ENCODE measurements at regions not wholly inside any gene's neighbourhood (a gene's known extent, or its start where the extent isn't known, plus 50 kb on each side); places are given as distances from the start of the nearest gene placed in this dataset.

DNA sequence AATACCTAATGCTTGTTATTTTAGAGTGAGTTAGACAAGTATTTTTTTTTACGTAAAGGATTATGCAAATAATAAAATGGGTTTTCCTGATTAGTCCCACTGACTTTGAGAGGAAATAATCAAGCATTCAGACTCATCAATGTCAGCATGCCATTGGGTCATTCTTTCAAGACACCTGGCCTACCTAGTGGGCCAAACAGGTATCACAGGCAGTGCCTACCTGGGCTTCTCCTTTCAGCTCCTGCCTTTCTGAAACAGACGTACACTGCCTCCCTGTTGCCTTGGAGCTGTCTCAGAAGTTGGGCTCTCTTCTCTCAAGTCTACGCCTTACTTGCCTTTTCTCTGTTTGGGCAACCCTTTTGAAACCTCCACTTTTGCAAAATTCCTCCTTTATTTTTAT lies 545.6 kb downstream of the SNAPC1 start:
- DNase-seq = no peak

GRCh38 chr14:62308316-62308715 lies 546.1 kb downstream of the SNAPC1 start:
- no peak for DNase-seq

DNA sequence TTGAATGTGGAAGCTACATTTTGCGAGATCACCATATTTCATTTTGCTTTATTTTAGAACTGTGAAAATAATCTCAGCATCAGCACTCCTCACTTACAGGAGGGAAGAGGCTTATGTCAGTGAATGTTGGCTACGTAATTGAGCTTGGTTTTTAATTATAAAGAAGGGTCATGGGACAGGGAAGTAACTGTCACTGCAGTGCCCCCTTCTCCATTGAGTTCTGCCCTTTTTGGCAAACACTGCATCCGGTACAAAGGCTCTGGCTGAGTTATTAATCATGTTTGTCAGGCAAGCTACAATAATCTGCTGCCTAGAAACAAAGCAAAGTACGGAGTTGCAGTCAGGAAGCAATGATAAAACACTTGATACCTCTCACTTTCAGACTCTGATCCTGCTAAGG lies 546.7 kb downstream of the SNAPC1 start:
- DNase-seq = no peak

GRCh38 chr14:62313212-62313611 lies 551.0 kb downstream of the SNAPC1 start:
- no peak for DNase-seq

DNA sequence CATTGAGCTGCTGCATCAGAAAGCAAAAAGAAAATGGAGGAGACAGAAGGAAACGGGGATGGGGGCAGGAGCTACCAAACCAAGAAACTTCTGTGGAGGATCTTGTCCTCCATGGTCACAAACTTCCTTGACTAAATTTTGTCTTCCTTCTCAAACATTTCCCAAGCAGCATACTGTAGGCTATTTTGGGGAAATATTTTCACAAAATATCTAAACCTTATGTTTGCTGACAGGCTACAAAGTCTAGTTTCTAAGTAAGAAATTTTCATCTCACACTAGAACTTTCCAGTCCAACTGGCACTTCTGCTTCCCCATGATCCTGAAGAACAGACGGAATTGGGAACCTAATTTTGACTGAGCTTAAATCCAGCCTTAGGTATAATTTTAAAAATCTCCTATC lies 552.0 kb downstream of the SNAPC1 start:
- DNase-seq = no peak

GRCh38 chr14:62314871-62315270 lies 552.7 kb downstream of the SNAPC1 start:
- no peak for DNase-seq

GRCh38 chr14:62315631-62316030 lies 553.4 kb downstream of the SNAPC1 start:
- DNase-seq = no peak

DNA sequence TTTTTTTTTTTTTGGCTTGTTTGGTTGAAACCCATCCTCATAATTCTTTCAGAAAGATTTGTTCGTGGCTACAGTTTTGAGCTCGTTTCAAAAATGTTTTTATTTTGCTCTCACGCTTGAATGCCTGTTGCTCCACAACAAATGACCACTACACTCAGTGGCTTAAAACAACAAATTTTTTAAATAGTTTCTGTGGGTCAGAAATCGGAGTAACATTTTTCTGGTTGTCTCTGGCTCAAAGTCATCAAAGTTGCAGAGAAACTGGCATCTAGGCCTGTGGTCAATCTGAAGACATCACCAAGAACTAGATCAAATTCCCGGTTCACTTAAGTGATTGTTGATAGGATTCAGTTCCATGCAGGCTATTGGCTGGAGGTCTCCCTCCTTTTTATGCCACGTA lies 560.0 kb downstream of the SNAPC1 start:
- DNase-seq = no peak

- DNase-seq = no peak
These were observed 567.2 kb downstream of the SNAPC1 start for GRCh38 chr14:62329427-62329826.

DNA sequence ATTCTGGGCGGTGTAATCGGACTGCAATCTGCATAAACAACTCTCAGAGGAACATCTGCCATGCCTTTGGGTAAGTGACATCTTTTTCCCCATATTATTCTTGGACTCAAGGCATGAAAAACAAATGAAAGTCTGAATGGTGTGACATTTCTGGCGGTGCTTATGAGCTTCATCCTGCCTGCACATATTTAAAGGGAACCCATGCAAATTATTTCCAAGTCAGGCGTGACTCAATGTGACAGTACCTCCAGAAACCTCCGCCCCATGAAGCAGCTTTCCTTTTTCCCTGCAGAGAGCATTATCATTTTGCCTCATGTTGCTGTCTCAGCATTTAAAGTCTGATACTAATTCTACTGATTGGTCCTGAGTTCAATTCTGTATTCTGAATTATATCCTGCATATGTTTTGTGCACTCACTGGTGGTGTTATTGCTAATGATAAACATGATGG lies 585.4 kb downstream of the SNAPC1 start:
- DNase-seq = no peak

DNA sequence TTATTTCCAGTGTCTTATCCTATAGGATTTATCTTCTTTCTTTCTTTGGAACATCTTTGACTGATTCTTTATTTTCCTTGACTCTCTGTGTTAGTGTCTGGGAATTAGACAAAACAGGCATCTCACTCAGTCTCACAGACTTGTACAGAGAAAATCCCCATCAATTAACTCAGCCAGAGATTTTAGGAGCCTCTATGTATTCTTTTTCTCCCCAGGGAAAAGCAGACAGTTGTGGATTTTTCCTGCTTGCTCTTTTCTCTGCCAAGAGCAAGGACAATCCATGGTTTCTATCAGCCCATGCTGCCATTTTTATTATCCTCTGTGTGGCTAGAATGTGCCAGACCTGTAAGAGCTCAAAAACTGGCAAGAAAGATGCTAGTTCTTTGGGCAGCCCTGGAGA lies 595.1 kb downstream of the SNAPC1 start:
- no peak for DNase-seq

DNA sequence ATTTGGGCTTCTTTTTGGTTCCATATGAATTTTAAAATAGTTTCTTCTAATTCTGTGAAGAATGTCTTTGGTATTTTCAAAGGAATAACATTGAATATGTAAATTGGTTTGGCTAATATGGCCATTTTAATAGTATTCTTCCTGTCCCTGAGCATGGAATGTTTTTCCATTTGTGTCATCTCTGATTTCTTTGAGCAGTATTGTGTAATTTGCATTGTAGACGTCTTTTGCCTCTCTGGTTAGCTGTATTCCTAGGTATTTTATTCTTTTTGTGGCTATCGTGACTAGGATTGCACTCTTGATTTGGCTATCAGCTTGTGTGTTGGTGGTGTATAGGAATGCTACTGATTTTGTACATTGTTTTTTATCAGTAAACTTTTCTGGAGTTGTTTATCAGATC lies 601.9 kb downstream of the SNAPC1 start:
- DNase-seq = no peak

GRCh38 chr14:62364800-62365280 lies 602.6 kb downstream of the SNAPC1 start:
- no peak for DNase-seq

GRCh38 chr14:62369919-62370560 lies 607.8 kb downstream of the SNAPC1 start:
- DNase-seq = no peak

- no peak for DNase-seq
These were observed 611.7 kb downstream of the SNAPC1 start for GRCh38 chr14:62373944-62374343.

- no peak for DNase-seq
These were observed 615.8 kb downstream of the SNAPC1 start for GRCh38 chr14:62378057-62378456.

DNA sequence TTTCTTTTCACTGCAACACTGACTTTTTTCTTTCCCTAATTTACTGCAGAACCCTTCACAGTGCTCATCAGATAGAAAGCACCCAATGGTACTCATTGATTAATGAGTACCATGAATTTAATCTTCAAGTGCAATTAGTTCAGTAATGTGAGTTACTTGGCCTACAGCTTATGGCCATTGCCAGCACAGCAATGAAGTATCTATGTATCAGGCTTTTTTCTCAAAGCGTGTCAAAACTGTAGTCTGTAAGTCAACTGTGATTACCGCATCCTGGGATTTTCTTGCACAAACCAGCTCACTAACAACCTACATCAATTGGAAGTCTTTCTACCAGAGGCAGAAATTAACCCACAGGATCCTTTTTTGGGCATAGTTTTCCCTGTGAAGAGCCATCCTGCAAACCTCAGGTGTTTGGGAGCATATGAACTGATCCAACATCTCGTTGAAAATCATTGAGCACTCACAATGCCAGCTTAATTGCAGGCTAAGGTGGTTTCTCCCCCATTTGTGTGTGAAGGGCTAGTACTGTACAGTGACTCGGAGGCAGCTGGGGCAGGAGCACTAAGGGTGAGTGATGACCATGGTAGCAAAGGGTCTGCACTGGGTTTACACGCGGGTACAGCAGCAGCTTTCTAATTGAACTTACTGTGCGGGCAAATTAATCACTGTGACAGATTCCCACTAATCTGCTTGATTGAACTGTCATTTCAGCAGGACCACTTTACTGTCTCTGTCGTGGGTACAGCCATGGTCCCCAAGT lies 619.3 kb downstream of the SNAPC1 start:
- DNase-seq = no peak

GRCh38 chr14:62409169-62409568 lies 636.1 kb downstream of the KCNH5 start:
- no peak for DNase-seq

GRCh38 chr14:62409626-62410300 lies 635.5 kb downstream of the KCNH5 start:
- no peak for DNase-seq

DNA sequence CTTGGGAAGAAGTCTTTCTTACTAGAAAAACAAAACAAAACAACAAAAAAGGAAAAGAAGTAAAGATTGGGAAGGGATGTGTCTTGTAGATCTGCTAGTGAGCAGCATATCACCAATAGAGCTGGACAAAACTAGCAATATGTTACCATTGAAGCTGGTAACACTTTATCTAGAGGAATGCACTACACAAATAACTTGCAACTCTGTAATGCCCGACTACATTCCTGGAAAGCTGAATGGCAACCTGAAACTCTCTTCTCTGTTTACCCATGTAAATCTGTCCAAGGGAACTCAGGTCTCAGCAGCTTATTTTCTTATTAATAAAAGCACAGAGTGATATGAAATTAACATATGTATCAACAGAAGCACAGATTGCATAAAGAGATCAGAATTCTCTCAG lies 624.4 kb downstream of the KCNH5 start:
- DNase-seq = no peak

DNA sequence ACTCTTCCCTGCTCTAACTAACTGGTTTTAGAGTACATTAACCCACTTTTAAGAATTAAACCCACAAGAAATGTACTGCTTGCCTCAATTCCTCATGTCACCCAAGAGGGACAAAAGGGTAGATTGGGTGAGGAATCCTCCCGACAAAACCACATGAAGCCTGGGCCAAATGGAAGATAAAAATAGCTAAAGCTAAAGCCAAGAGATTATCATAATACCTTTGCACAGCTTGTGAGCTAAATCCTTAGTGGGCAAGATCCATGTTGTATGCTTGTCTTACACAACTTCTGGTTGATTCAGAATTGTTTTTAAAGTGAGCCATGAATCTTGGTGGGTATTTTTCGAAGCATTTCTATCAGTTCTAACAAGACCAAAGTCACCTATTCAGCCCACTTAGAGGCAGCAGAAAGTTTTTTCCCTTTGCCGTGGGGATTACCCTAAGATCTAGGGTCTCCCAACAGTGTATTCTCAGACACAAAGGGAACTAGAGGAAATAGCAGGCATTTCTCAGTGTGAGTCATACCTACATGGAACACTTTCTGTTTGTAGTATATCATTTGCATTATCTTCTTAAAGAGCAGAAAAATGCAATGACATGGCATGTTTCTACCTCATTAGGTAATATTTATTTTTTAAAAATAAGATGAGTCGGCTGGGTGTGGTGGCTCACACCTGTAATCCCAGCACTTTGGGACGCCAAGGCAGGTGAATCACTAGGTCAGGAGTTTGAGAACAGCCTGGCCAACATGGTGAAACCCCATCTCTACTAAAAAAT lies 616.6 kb downstream of the KCNH5 start:
- no peak for DNase-seq

DNA sequence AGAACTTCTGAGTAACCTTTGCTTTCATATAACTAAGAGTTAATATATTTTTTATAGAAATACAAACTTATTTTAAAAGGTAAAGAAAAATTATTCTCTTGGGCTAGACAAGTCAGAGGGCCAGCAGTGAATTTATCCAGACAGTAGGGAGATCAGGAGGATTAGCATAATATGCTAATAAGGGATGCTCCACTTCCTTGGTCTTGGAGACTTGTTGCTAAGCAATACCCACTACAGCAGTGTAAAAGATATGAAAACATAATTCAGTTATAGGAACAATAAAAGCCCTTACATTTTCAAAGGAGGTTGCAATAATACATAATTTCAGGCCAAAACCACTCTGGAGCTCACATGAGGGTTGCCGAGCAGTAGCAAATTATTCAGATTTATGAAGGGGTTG lies 615.6 kb downstream of the KCNH5 start:
- DNase-seq = no peak

GRCh38 chr14:62431496-62431895 lies 613.8 kb downstream of the KCNH5 start:
- no peak for DNase-seq
